Stimulated activated CD4-positive, alpha-beta T cell treated with anti-CD3 and anti-CD28 coated beads, Interleukin-4, amount 100 ng/mL, for 4 hours (primary cell): ENCODE measurements at regions not wholly inside any gene's neighbourhood (a gene's known extent, or its start where the extent isn't known, plus 50 kb on each side); places are given as distances from the start of the nearest gene placed in this dataset.

ENCODE experiments used
- DNase-seq, 2 experiments: peaks; one replicate each; pipeline ENCODE4 v3.0.0-alpha.2; 2020

DNA sequence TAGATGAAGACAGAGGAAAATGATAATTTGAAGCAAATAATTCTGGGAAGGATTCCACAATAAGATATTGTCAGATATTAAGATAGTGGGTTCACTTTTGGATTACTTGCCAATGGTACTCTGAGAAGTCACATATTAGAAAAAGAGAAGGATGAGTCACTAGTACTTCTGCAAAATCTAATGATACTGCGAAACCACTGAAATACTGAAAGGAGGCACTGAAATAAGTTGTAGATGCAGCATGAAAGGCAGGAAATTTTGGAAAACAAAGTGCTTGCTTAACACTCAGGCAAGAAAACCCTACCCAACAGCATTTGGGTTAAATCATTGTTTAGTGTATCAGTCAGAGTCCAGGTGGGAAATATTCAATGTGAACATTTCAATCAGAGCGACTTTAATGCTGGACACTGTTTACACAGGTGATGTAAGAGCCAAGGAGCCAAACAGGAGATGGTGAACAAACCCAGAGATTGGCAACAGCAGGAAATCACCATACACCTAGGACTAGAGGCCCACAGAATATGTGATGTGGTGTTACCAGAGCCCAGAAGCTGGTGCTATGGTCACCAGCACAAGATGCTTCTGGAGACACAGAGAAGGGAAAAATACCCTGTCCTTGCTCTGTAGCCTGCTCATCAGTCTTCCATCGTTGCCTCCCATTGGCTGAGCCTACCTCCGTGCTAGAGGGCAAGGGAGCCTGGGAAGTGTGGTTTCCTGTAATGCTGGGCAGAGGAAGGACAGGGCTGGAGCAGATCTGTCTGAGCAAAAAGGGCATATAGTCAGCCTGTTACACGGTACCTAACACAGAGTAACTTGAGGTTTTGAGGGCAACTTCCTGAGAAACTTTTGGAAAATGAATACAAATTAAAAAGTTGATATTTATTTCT, 204.7 kb upstream of the ITGA4 start:
- DNase-seq, result no peak

- no peak for DNase-seq
Measured at GRCh38 chr2:181253438-181253837, 203.7 kb upstream of the ITGA4 start.

DNA sequence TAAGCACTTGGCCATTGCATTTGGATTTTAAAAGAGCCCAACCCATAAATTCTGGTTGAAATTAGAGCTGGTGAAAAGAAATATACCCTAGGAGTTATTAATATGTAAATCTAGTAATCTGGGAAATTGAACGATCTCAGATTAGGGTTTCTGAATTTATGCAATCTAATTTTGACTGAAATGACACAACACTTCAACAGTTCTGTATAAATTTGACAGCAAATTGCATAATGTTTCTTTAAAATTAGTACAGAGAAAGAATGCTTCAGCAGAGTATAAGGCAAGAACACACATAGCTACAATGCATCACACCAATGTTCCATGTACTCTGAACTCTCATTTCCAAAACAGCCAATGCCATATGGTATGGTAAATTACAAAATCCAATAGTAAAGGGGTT, 201.5 kb upstream of the ITGA4 start:
- no peak for DNase-seq

DNA sequence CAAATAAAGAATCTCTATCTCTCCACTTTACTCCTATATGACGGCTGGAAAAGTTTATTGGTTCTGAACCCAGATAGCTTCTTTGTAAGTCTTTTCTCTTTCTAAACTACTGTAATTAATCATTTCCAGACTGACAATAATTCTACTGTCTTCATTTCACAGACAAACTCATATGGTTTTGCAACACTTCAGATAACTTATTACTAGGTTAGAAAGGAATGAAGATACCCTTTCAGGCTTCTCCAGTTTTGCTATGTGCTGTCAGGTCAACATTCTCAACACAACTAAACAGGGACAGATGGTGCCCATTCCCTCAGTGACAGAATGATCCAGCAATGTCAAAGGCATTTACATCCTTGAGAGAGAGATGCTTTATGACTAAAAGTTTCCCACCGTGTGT, 198.5 kb upstream of the ITGA4 start:
- DNase-seq, result no peak

- DNase-seq, result no peak
Measured at GRCh38 chr2:181262782-181263181, 194.4 kb upstream of the ITGA4 start.

DNA sequence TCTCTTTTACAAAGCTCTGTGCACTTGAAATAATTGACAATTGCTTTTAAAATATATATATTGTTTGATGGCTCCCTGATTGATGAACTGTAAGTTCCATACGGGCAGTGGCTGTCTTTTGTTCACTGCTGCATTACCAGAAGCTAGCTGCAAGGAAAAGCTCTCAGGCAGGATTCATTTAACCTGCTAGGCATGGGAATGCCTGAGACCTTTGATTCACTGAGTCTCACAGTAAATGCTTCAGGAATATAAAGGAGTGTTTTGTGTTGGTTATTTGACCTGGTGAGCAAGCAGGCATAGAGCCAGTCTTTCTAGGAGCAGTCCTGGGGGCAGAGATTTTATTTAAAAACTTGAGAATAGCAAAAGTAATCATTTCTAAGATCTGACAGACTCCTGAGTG, 193.2 kb upstream of the ITGA4 start:
- DNase-seq, result no peak

DNA sequence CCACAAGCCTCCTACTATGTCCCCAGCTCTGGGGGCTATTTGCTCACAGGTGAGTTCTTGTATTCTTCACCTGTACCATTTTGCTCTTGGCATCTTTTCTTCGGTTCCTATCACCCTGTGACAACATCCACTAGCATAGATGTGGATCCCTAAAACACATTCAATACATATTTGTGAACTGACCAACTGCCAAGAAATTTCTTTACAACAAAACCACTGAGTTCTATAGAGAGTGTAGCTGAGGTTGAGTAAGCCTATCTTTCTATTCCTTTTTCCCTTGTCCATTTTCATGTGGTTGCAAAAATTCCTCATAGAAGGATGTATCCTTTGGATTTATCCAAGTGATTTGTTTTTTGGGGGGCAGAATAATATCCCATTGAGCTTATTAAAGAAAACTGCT, 192.7 kb upstream of the ITGA4 start:
- no peak for DNase-seq

DNA sequence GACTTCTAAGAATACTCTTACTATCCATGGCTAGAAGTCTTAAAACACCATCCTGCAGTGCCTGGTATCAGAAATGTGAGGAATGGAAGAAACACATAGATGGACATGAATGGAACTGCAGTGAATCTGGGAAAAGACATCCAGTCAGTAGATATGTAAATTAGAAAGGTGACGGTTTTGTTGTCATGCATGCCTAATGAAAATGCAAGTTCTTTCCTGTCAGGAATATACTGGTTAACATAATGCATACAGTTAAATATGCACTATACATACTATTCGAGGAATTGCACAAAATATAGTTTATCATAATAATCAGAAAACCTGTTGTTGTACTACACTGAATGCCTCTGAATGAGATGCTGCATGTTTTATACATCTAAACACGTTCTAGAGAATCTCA, 190.6 kb upstream of the ITGA4 start:
- DNase-seq, result no peak

- DNase-seq, result no peak
Measured at GRCh38 chr2:181268174-181268867, 188.9 kb upstream of the ITGA4 start.

- no peak for DNase-seq
Measured at GRCh38 chr2:181273986-181274385, 183.2 kb upstream of the ITGA4 start.

DNA sequence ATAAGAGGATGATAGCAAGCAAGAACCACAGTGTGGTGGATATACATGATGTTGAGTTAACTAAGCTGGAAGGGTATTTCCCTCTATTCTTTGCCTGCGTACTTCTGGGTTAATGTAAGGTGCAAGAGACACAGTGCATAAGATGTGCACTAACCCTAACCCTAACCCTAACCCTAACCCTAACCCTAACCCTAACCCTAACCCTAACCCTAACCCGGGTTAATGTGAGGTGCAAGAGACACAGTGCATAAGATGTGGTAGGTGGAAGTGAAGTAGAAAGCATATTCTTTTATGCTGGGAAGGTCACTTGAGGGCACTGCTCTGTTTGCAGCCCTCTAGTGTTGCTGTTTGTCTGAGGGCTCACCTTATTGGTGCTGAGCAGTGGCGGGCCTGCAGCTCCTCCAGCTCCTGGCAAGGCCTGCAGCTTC, 181.5 kb upstream of the ITGA4 start:
- no peak for DNase-seq

DNA sequence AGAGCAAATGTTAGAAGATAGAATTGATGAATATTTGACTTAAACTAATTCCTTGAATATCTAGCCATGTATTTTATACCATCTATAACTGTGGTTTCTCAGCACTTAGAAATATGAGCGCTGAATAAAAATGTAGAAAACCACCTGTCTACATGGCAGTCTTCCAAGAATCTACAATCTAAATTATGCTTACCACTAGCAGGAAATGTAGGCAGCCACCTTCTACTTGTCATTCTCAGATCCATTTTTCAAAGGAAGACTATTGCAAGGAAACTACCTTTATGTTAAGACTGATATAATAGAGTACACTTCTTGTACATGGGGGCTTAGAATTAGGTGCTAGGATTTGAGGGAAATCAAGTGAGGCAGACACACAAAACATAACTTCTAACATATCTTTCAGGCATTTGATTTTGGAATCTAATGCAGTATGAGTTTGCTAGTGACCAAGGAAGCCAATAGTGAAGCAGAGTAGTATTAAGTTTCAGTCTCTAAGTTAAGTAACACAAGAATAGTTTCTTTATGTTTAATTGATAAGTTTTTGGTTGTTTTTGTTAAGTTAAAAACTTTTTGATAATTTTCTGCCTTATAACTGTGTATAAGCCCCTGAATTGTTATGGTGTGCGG, 175.9 kb upstream of the ITGA4 start:
- no peak for DNase-seq

DNA sequence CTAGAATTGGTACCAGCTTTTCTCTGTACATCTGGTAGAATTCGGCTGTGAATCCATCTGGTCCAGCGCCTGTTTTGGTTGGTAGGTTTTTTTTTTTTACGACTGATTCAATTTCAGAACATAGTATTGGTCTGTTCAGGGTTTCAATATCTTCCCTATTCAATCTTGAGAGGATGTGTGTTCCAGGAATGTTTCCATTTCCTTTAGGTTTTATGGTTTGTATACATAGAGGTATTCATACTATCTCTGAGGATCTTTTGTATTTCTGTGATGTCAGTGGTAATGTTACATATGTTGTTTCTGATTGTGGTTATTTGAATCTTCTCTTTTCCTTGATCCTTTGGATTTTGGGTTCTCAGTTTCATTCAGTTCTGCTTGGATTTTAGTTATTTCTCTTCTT, 172.1 kb upstream of the ITGA4 start:
- no peak for DNase-seq

DNA sequence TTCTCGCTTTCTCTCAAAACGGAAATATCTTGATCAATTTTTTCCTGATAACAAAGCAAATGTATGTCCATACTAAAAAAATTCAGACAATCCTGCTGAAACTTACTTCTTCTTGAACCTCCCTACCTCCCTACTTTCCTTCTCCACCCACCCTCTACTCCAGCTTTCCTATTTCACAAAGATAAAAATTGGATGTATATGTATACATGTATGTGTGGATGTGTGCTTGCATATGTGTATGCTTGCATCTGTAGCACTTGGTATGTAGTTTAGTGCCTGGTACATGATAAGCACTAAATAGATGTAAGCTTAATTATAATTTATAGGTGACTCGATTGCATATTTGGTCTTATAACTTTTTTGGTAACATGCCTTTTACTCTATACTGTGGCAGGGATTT, 167.5 kb upstream of the ITGA4 start:
- DNase-seq, result no peak

- no peak for DNase-seq
Measured at GRCh38 chr2:181290182-181290581, 167.0 kb upstream of the ITGA4 start.

DNA sequence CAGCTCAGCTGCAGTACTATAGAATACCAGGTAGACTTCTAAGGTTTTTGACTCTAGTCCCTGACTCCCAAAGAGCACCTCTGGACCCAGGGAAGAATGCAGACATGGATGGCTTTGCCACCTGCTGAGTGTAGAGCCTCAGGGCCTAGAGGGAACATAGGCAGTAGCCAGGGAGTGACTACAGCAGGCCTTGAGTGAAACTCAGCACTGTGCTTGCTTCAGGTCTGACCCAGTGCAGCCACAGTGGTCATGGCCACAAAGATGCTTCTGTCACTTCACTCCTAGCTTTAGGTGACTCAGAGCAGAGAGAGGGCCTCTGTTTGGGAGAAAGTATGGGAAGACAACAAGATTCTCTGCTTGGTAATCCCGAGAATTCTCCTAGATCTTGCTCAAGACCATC, 162.2 kb upstream of the ITGA4 start:
- DNase-seq, result no peak

DNA sequence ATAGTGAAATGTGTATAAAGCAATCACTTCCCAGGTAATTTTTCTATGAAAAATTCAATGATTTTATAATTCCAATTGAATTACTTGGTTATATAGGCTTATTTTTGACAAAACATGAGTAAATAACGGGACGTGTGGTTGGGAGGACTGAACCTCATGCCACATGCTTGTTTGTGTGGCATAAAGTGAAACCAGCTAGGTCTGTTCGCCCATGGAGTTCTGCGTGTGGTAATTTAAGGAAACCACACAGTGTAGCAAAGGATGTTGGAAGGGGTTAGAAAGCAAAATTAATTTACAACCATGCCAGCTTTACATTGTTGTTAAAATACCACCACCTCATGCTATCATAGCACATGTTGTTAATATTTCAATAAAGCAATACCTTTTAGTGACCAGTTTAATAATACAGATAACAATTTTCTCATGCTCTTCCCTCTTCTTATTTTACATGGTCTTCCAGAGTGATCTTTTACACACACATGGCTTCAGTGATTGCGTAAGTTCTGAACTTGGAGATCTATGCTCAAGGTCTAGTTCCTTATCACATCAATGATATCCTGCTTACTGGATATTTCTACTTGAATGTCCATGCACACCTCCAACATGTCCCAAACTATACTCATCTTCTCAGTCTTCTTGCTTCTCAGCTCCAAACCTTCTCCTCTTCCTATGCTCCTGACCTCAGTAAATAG, 156.4 kb upstream of the ITGA4 start:
- peak in 1 of 2 experiments; percentile 25 for DNase-seq

- no peak for DNase-seq
Measured at GRCh38 chr2:181304011-181304844, 153.0 kb upstream of the ITGA4 start.

GRCh38 chr2:181305301-181306123, 151.7 kb upstream of the ITGA4 start:
- peak in 1 of 2 experiments; percentile 16 for DNase-seq

DNA sequence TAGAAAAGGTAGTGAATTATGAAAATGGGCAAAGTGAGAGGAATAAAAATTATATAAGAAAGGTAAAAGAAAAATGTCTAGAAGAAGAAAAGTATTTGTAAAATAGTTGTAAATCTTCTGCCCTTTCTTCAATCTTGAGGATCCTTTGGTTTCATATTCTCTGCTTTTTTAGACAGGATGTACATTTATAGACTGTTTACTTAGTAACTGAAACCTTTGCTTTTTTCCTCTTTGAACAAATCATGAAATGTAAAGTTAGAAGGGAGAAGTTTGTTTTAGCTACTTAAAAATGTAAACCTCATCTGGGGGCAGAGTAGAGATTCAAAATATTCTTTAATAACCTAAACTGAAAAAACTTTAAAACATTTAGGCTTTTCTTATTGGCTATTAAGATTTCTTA, 150.4 kb upstream of the ITGA4 start:
- no peak for DNase-seq

GRCh38 chr2:181307203-181307991, 149.8 kb upstream of the ITGA4 start:
- DNase-seq, result no peak
